ENCODE measurements at regions not wholly inside any gene's neighbourhood (a gene's known extent, or its start where the extent isn't known, plus 50 kb on each side); places are given as distances from the start of the nearest gene placed in this dataset.

- Histone ChIP-seq H2BK20ac (ENCODE audit: low read depth, low read length, poor library complexity, severe bottlenecking) (no peak overlapping the region), H4K8ac (replicated peaks; ENCODE audit: insufficient read length, low read depth, low read length) (no peak overlapping the region), H3K18ac (ENCODE audit: insufficient read length, low read depth, low read length) (no peak overlapping the region), H3K27ac (ENCODE audit: insufficient read length, low read depth, low read length) (no peak overlapping the region), H3K56ac (ENCODE audit: insufficient read length, low read depth, low read length) (no peak overlapping the region), H3K9me3 (ENCODE audit: control insufficient read depth, low read depth, low read length) (no peaks in the 10 kb centered on the region), H4K91ac (ENCODE audit: insufficient read length, low read depth, low read length) (no peak overlapping the region), H3K23ac (ENCODE audit: insufficient read length, low read depth, low read length) (no peak overlapping the region), H3K14ac (ENCODE audit: insufficient read depth, low read length) (no peak overlapping the region), H3T11ph (ENCODE audit: low read length) (no peak overlapping the region), H4K5ac (ENCODE audit: insufficient read length, low read depth, low read length) (no peak overlapping the region), H2BK120ac (ENCODE audit: low read depth, low read length, poor library complexity, severe bottlenecking) (no peak overlapping the region), H2AFZ (ENCODE audit: low read length) (no peak overlapping the region), H3K4me2 (ENCODE audit: insufficient read depth, insufficient read length, low read length) (no peak overlapping the region), H3K79me1 (ENCODE audit: insufficient read depth, low read depth, low read length, poor library complexity, severe bottlenecking) (no peaks in the 10 kb centered on the region), H3K79me2 (ENCODE audit: insufficient read depth, low read length) (no peaks in the 10 kb centered on the region), H2BK5ac (ENCODE audit: insufficient read length, low read length) (no peak overlapping the region), H2AK5ac (ENCODE audit: insufficient read length, low read length) (no peak overlapping the region), H3K9ac (ENCODE audit: extremely low read depth, insufficient read length, low read length) (no peak overlapping the region), H3K4me1 (ENCODE audit: insufficient read depth, low read length) (no peaks in the 10 kb centered on the region), H3K27me3 (ENCODE audit: insufficient read depth, low read length) (no peaks in the 10 kb centered on the region; the same call in 1 of the 2 replicates), H2BK12ac (ENCODE audit: insufficient read length, low read depth, low read length) (no peak overlapping the region), H2BK15ac (ENCODE audit: low read depth, low read length) (no peak overlapping the region), H3K4ac (ENCODE audit: low read depth, low read length) (no peak overlapping the region), H4K20me1 (ENCODE audit: control insufficient read depth, insufficient read depth, insufficient read length) (no peaks in the 10 kb centered on the region), H3K23me2 (ENCODE audit: insufficient read length, low read depth, low read length, poor library complexity, severe bottlenecking) (no peaks in the 10 kb centered on the region)
- H3K27ac Mint-ChIP-seq: peak overlapping the region in 2 of 3 experiments; percentile 1 to 24; a peak in 2 of 7 replicates
- no peak overlapping the region for H3K4me3 Mint-ChIP-seq
- H3K9me3 Mint-ChIP-seq: peaks cover 6% of the 10 kb centered on the region in 2 experiments
- TF ChIP-seq, protein P1, sequence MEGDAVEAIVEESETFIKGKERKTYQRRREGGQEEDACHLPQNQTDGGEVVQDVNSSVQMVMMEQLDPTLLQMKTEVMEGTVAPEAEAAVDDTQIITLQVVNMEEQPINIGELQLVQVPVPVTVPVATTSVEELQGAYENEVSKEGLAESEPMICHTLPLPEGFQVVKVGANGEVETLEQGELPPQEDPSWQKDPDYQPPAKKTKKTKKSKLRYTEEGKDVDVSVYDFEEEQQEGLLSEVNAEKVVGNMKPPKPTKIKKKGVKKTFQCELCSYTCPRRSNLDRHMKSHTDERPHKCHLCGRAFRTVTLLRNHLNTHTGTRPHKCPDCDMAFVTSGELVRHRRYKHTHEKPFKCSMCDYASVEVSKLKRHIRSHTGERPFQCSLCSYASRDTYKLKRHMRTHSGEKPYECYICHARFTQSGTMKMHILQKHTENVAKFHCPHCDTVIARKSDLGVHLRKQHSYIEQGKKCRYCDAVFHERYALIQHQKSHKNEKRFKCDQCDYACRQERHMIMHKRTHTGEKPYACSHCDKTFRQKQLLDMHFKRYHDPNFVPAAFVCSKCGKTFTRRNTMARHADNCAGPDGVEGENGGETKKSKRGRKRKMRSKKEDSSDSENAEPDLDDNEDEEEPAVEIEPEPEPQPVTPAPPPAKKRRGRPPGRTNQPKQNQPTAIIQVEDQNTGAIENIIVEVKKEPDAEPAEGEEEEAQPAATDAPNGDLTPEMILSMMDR (conservative IDR thresholded peaks at IDR 0.05): no peak
- WGBS (ENCODE audit: extremely low coverage, insufficient read length, low lambda C conversion rate): no CpG with 5 or more reads among the region's 10 CpGs
- DNase-seq: peak; percentile 16
- peaks cover 17% of the 10 kb centered on the region for H3K27me3 Mint-ChIP-seq (ENCODE audit: low read depth)
- H3K36me3 Mint-ChIP-seq (ENCODE audit: insufficient read depth in 1 of 3, low read depth in 3 of 3): no peaks in the 10 kb centered on the region
- H3K4me1 Mint-ChIP-seq: peaks cover 20 to 30% of the 10 kb centered on the region in 2 experiments
Measured at GRCh38 chr10:131724169-131724545, 176.7 kb upstream of the PPP2R2D start.
